ENCODE measurements at regions not wholly inside any gene's neighbourhood (a gene's known extent, or its start where the extent isn't known, plus 50 kb on each side); places are given as distances from the start of the nearest gene placed in this dataset.

- Histone ChIP-seq H3K4me2 (ENCODE audit: low read length) (no peak overlapping the region), H2AFZ (ENCODE audit: low read depth, low read length) (no peak overlapping the region), H3K27ac (ENCODE audit: low read depth, low read length) (peak overlapping the region; percentile 75), H3K9ac (ENCODE audit: low read length) (peak overlapping the region; percentile 54), H3K4me3 (ENCODE audit: insufficient read depth, low read depth, low read length) (no peak overlapping the region), H3K36me3 (ENCODE audit: insufficient read depth, low read length) (no peaks in the 10 kb centered on the region), H3K4me1 (ENCODE audit: insufficient read depth, low read length) (peaks cover 11% of the 10 kb centered on the region), H3K79me2 (ENCODE audit: insufficient read depth, low read length) (no peaks in the 10 kb centered on the region), H3K9me3 (ENCODE audit: insufficient read depth, low read depth, low read length) (peaks cover 6% of the 10 kb centered on the region), H4K20me1 (ENCODE audit: insufficient read depth, low read length) (no peaks in the 10 kb centered on the region), H3K27me3 (ENCODE audit: insufficient read depth, low read length) (no peaks in the 10 kb centered on the region)
- no peak for TF ChIP-seq EZH2 (IDR thresholded peaks at IDR 0.05; ENCODE audit: insufficient read depth, low read length)
- TF ChIP-seq CTCF (IDR thresholded peaks at IDR 0.05; ENCODE audit: insufficient read depth, low read depth, low read length): no peak
- Mint-ChIP-seq H3K36me3 (ENCODE audit: low read depth, unreplicated experiment) (no peaks in the 10 kb centered on the region), H3K27me3 (ENCODE audit: low read depth, unreplicated experiment) (no peaks in the 10 kb centered on the region), H3K9me3 (ENCODE audit: unreplicated experiment) (peaks cover 17% of the 10 kb centered on the region), H3K4me3 (ENCODE audit: unreplicated experiment) (no peak overlapping the region), H3K27ac (ENCODE audit: unreplicated experiment) (no peak overlapping the region), H3K4me1 (ENCODE audit: low read depth, unreplicated experiment) (no peaks in the 10 kb centered on the region)
- DNase-seq (ENCODE audit: low read depth): peak; percentile 89
- no peak for FAIRE-seq
Measured at GRCh38 chr7:46534664-46535588, 613.9 kb upstream of the IGFBP3 start.

- no peaks in the 10 kb centered on the region for H3K4me1 Mint-ChIP-seq (ENCODE audit: low read depth, unreplicated experiment)
- H3K36me3 ChIP-seq (ENCODE audit: insufficient read depth, low read length): no peaks in the 10 kb centered on the region
- no peak overlapping the region for H3K4me3 Mint-ChIP-seq (ENCODE audit: unreplicated experiment)
Measured at GRCh38 chr7:46533946-46534345, 612.9 kb upstream of the IGFBP3 start.

More at GRCh38 chr7:46533946-46534345, 612.9 kb upstream of the IGFBP3 start:
- no peaks in the 10 kb centered on the region for H4K20me1 ChIP-seq (ENCODE audit: insufficient read depth, low read length)
- H3K27ac ChIP-seq (ENCODE audit: low read depth, low read length): peak overlapping the region; percentile 61
- Mint-ChIP-seq H3K27ac (ENCODE audit: unreplicated experiment) (no peak overlapping the region), H3K9me3 (ENCODE audit: unreplicated experiment) (peaks cover 17% of the 10 kb centered on the region), H3K36me3 (ENCODE audit: low read depth, unreplicated experiment) (no peaks in the 10 kb centered on the region), H3K27me3 (ENCODE audit: low read depth, unreplicated experiment) (no peaks in the 10 kb centered on the region)
- no peak overlapping the region for H3K4me3 ChIP-seq (ENCODE audit: insufficient read depth, low read depth, low read length)
- H3K27me3 ChIP-seq (ENCODE audit: insufficient read depth, low read length): no peaks in the 10 kb centered on the region
- H3K9ac ChIP-seq (ENCODE audit: low read length): peak overlapping the region; percentile 54
- no peak overlapping the region for H3K4me2 ChIP-seq (ENCODE audit: low read length)
- no peak overlapping the region for H2AFZ ChIP-seq (ENCODE audit: low read depth, low read length)
- H3K79me2 ChIP-seq (ENCODE audit: insufficient read depth, low read length): no peaks in the 10 kb centered on the region
- peaks cover 11% of the 10 kb centered on the region for H3K4me1 ChIP-seq (ENCODE audit: insufficient read depth, low read length)
- H3K9me3 ChIP-seq (ENCODE audit: insufficient read depth, low read depth, low read length): peaks cover 6% of the 10 kb centered on the region
- no peak for DNase-seq (ENCODE audit: low read depth)
- FAIRE-seq: no peak
- TF ChIP-seq EZH2 (IDR thresholded peaks at IDR 0.05; ENCODE audit: insufficient read depth, low read length) (no peak), CTCF (IDR thresholded peaks at IDR 0.05; ENCODE audit: insufficient read depth, low read depth, low read length) (no peak)
